Astrocyte of the spinal cord (primary cell): ENCODE measurements at regions not wholly inside any gene's neighbourhood (a gene's known extent, or its start where the extent isn't known, plus 50 kb on each side); places are given as distances from the start of the nearest gene placed in this dataset.

Experiments used
- DNase-seq: peaks from one replicate; pipeline ENCODE4 v3.0.0; 2011; ENCODE audit warnings: low read depth, low spot score
- H3K4me3 ChIP-seq: 2 replicates; pipeline ENCODE4 v1.5.1; 2011; ENCODE audit warnings: low read depth, mild to moderate bottlenecking, low read length, moderate library complexity
- in situ Hi-C: cut with HindIII; loops from 2 replicates; pipeline ENCODE4 v1.10.0; 2017; ENCODE audit warnings: low sequenced_read_pairs
- TF ChIP-seq, protein P1 (sequence below): IDR thresholded peaks from 2 replicates; pipeline ENCODE4 v1.5.1; 2012; ENCODE audit warnings: low read depth, mild to moderate bottlenecking, low read length, inconsistent platforms

DNA sequence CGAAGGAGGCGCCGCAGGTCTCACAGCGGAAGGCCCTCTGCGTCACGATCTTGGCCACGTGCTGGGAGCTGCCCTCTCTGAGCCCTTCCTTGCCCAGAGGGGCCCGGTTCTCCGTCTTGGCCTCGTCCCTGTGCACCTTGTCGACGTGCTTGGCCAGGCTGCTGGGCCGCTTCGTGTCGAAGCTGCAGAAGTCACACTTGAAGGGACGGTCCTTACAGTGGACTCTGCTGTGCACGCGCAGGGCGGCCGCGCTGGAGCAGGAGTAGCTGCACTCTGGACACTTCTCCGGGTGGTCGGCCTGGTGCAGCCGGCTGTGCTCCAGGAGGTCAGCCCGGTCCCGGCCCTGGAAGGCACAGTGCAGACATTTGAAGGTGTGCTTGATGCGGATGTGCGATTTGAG, 106.9 kb downstream of the ZFP64 start:
- in situ Hi-C loops, result no loop called here
- DNase-seq, result no peak
- H3K4me3 ChIP-seq, result no peak overlapping the region
- TF ChIP-seq, protein P1, sequence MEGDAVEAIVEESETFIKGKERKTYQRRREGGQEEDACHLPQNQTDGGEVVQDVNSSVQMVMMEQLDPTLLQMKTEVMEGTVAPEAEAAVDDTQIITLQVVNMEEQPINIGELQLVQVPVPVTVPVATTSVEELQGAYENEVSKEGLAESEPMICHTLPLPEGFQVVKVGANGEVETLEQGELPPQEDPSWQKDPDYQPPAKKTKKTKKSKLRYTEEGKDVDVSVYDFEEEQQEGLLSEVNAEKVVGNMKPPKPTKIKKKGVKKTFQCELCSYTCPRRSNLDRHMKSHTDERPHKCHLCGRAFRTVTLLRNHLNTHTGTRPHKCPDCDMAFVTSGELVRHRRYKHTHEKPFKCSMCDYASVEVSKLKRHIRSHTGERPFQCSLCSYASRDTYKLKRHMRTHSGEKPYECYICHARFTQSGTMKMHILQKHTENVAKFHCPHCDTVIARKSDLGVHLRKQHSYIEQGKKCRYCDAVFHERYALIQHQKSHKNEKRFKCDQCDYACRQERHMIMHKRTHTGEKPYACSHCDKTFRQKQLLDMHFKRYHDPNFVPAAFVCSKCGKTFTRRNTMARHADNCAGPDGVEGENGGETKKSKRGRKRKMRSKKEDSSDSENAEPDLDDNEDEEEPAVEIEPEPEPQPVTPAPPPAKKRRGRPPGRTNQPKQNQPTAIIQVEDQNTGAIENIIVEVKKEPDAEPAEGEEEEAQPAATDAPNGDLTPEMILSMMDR, result no peak

DNA sequence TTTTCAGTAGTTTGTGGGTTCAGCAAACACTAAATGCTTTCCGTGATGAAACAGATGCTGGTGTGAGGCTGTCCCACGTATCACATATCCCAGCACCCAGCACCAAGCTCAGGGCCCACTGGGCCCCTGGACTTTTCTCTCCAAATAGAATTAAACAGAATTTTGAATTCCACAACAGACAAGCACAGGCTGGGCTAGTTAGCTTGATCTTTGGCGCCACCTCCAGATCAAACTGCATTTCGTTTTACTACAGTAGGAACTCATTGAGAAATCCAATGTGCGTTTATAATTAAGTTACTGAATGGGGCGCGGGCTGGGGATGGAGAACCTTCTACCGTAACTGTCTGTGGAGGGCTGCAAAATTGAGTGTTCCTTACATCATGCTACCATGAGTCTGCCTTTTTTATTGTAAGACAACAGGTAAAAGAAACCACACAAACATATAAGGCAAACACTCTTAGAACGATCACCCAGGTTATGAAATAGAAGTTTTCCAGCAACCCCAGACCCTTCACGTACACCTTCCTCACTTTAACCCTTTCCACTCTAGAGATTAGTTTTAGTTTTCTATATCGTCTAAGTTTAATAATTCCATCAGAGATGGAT, 107.8 kb downstream of the ZFP64 start:
- in situ Hi-C loops, result no loop called here
- no peak overlapping the region for H3K4me3 ChIP-seq
- TF ChIP-seq, protein P1, result peak; percentile 66
- DNase-seq, result peak; percentile 74

DNA sequence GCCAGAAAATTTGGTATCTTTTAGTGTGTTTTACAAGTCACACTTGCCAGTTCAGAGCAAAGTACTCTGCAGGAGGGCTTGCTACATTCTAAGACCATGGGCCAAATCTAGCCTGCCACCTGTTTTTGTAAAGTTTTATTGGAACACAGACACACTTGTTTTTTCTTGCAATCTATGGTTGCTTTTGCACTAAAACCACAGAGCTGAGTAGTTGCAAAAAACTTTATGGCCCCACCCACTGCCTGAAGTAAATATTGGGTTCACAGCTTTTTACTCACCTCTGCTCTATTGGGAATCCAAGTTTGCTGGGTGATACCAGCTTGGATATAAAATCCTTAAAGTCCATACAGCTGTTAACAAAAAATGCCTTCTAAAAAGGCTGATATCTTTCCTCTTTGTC, 109.0 kb downstream of the ZFP64 start:
- no peak overlapping the region for H3K4me3 ChIP-seq
- TF ChIP-seq, protein P1, result no peak
- DNase-seq, result peak; percentile 14
- in situ Hi-C loops, result no loop called here

DNA sequence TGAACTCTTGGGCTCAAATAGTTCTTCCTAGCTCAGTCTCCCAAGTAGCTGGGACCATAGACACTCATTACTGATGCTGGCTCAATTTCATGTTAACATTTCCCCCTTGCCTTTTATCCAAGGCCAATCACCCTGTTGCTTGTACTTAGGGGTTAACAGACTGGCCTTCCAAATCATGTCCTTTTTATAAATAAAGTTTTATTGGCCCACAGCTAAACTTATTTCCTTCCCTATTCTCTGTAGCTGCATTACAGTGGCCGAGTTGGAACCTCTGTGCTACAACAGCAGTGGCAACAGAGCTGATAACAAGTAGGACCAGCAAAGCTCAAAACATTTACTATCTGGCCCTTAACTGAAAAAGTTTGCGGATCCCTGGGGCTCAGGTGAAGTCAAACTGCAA, 109.8 kb downstream of the ZFP64 start:
- TF ChIP-seq, protein P1, result no peak
- no peak for DNase-seq
- no peak overlapping the region for H3K4me3 ChIP-seq
- in situ Hi-C loops, result no loop called here

DNA sequence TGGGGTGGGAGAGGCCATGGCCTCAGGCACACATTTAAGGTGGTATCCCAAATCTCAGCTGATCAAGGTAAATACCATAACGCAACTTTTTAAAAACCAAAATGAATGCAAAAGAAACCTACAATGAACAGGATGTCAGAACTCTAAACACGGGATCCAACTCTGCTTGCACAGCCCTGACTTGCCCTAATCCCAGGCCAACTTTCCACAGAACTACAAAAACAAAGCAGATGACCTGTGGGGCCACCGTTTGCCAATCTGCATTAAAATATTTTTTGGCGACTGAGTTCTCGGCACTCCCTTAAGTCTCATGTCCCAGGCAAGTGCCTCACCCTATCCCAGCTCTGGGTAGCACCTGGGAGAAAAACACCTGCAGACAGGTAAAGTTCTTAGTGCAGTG, 110.5 kb downstream of the ZFP64 start:
- in situ Hi-C loops, result no loop called here
- DNase-seq, result no peak
- TF ChIP-seq, protein P1, result no peak
- no peak overlapping the region for H3K4me3 ChIP-seq

DNA sequence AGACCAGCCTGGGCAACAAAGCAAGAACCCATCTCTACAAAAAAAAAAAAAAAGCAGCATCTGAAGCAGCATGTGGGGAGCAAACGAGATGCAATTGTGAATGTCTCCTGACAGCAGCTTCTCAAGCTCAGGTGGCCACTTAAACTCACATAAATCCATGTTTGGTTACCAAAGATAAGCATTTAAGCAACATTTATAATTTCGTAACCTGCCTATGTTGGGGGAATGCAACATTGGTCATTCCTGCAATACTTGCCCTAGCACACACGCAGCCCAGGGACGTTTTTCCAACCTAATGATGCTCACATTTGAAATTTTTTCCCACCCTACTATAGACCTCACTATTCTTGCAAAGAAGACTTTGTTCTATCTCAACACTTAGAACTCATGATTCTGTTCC, 113.3 kb downstream of the ZFP64 start:
- in situ Hi-C loops, result no loop called here
- TF ChIP-seq, protein P1, result no peak
- no peak for DNase-seq
- no peak overlapping the region for H3K4me3 ChIP-seq

DNA sequence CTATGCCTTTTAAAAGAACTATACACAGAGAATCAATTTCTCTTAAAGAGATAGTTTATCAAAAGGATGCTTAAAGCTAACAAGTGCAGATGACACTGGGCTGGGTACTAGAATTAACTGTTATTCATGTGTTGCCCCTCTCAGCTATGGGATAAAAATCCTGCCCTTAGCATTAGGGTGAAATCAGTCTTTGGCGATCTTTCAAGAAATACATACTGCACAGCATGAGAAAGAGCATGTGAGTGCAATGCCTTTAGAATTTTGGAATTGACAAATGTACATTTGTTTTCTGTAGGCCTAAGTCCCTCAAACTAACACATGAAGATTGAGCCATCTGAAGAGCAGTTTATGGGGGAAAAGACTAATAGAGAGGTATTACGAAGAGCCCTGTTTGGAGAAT, 115.4 kb downstream of the ZFP64 start:
- in situ Hi-C loops, result no loop called here
- peak; percentile 48 for DNase-seq
- no peak overlapping the region for H3K4me3 ChIP-seq
- TF ChIP-seq, protein P1, result no peak
